HEK293 (cell line): ENCODE measurements at regions not wholly inside any gene's neighbourhood (a gene's known extent, or its start where the extent isn't known, plus 50 kb on each side); places are given as distances from the start of the nearest gene placed in this dataset.

Experiments used
- CTCF ChIA-PET: fragments of 350-600 bp; formaldehyde crosslinking; extraction: SDS; loops from one replicate; lab custom pipeline; 2021; ENCODE audit warnings: antibody characterized with exemption; lab: Yijun Ruan, JAX
- POLR2A ChIA-PET: fragments of 300-600 bp; formaldehyde crosslinking; extraction: SDS; loops from one replicate; lab custom pipeline; 2020; ENCODE audit warnings: antibody characterized with exemption, inconsistent platforms; lab: Yijun Ruan, JAX
- H3K27ac ChIP-seq: fragments of 200-500 bp; sonication (Bioruptor generic); 2 replicates; pipeline ENCODE4 v1.5.1; 2014; ENCODE audit warnings: low read depth, low read length, control low read depth, inconsistent platforms; ENCODE audit errors: extremely low read depth
- H3K36me3 ChIP-seq, 2 experiments: fragments of 200-500 bp in 1 of 2; sonication (Bioruptor generic) in 1 of 2; 1 replicate in 1 of 2; 2 replicates in 1 of 2; pipeline ENCODE4 v1.5.1; 2014 to 2017; ENCODE audit warnings: inconsistent platforms in 2 of 2, low read length in 2 of 2; ENCODE audit not compliant: control insufficient read depth in 2 of 2, insufficient read depth in 1 of 2
- H3K4me1 ChIP-seq: fragments of 200-500 bp; sonication (Bioruptor generic); 2 replicates; pipeline ENCODE4 v1.5.1; 2014; ENCODE audit warnings: mild to moderate bottlenecking, low read length, inconsistent platforms; ENCODE audit not compliant: control insufficient read depth, insufficient read depth
- H3K4me3 ChIP-seq: 2 replicates; pipeline ENCODE4 v1.5.1; 2011; ENCODE audit warnings: low read depth, mild to moderate bottlenecking, control low read depth, low read length, moderate library complexity
- H3K9me3 ChIP-seq: fragments of 200-500 bp; sonication (Bioruptor generic); 2 replicates; pipeline ENCODE4 v1.5.1; 2014; ENCODE audit warnings: low read depth, low read length, inconsistent platforms; ENCODE audit not compliant: control insufficient read depth, insufficient read depth
- ELK4 ChIP-seq: IDR thresholded peaks from 2 replicates; pipeline ENCODE4 v1.6.1; 2011; ENCODE audit warnings: mild to moderate bottlenecking, low read depth, low read length, borderline replicate concordance
- HOXC10 ChIP-seq: sonication (generic); formaldehyde crosslinking; IDR thresholded peaks from 2 replicates; pipeline ENCODE4 v1.8.1; 2023; ENCODE audit warnings: mild to moderate bottlenecking, missing genetic modification reagents
- HOXD13 ChIP-seq: sonication (generic); formaldehyde crosslinking; IDR thresholded peaks from 2 replicates; pipeline ENCODE4 v1.8.0; 2022; ENCODE audit warnings: missing genetic modification reagents, borderline replicate concordance
- YY1 ChIP-seq: fragments of 450-650 bp; formaldehyde crosslinking; IDR thresholded peaks from 2 replicates; pipeline ENCODE4 v1.5.1; 2018; ENCODE audit warnings: missing biosample characterization, missing genetic modification characterization
- YY2 ChIP-seq: fragments of 450-650 bp; formaldehyde crosslinking; IDR thresholded peaks from 2 replicates; pipeline ENCODE4 v1.5.1; 2016; ENCODE audit warnings: missing biosample characterization, missing genetic modification characterization
- ZEB2 ChIP-seq: fragments of 450-650 bp; formaldehyde crosslinking; IDR thresholded peaks from 2 replicates; pipeline ENCODE4 v1.5.1; 2016; ENCODE audit warnings: missing biosample characterization, missing genetic modification characterization
- ZFHX2 ChIP-seq: fragments of 450-650 bp; formaldehyde crosslinking; conservative IDR thresholded peaks from 2 replicates; pipeline ENCODE4 v1.5.1; 2016; ENCODE audit warnings: missing biosample characterization, missing genetic modification characterization
- ZFP41 ChIP-seq: fragments of 450-650 bp; formaldehyde crosslinking; IDR thresholded peaks from 2 replicates; pipeline ENCODE4 v1.5.1; 2016; ENCODE audit warnings: missing biosample characterization, missing genetic modification characterization, borderline replicate concordance
- ZNF132 ChIP-seq: fragments of 450-650 bp; formaldehyde crosslinking; IDR thresholded peaks from 2 replicates; pipeline ENCODE4 v1.5.1; 2017; ENCODE audit warnings: missing biosample characterization, missing genetic modification characterization, borderline replicate concordance
- ZNF133 ChIP-seq: fragments of 450-650 bp; formaldehyde crosslinking; IDR thresholded peaks from 2 replicates; pipeline ENCODE4 v1.5.1; 2016; ENCODE audit warnings: missing biosample characterization, missing genetic modification characterization
- ZNF18 ChIP-seq: fragments of 450-650 bp; formaldehyde crosslinking; IDR thresholded peaks from 2 replicates; pipeline ENCODE4 v1.5.1; 2016; ENCODE audit warnings: missing biosample characterization, missing genetic modification characterization
- ZNF214 ChIP-seq: fragments of 450-650 bp; formaldehyde crosslinking; IDR thresholded peaks from 2 replicates; pipeline ENCODE4 v1.5.1; 2017; ENCODE audit warnings: missing biosample characterization, mild to moderate bottlenecking, missing genetic modification characterization, borderline replicate concordance
- ZNF48 ChIP-seq: fragments of 450-650 bp; formaldehyde crosslinking; IDR thresholded peaks from 2 replicates; pipeline ENCODE4 v1.5.1; 2016; ENCODE audit warnings: missing biosample characterization, missing genetic modification characterization
- ZNF670 ChIP-seq: fragments of 450-650 bp; formaldehyde crosslinking; IDR thresholded peaks from 2 replicates; pipeline ENCODE4 v1.5.1; 2016; ENCODE audit warnings: missing biosample characterization, missing genetic modification characterization, low read depth
- TF ChIP-seq, protein P1 (sequence below): sonication (generic); formaldehyde crosslinking; IDR thresholded peaks from 2 replicates; pipeline ENCODE4 v1.8.1; 2022; ENCODE audit warnings: mild to moderate bottlenecking, moderate library complexity, missing genetic modification reagents
- TF ChIP-seq, protein P2 (sequence below): fragments of 450-650 bp; formaldehyde crosslinking; IDR thresholded peaks from 2 replicates; pipeline ENCODE4 v1.5.1; 2017; ENCODE audit warnings: missing biosample characterization, missing genetic modification characterization
- TF ChIP-seq, protein P3 (sequence below): fragments of 450-650 bp; formaldehyde crosslinking; IDR thresholded peaks from 2 replicates; pipeline ENCODE4 v1.5.1; 2016; ENCODE audit warnings: missing biosample characterization, missing genetic modification characterization
- TF ChIP-seq, protein P4 (sequence below): fragments of 450-650 bp; formaldehyde crosslinking; IDR thresholded peaks from 2 replicates; pipeline ENCODE4 v1.5.1; 2016; ENCODE audit warnings: missing biosample characterization, missing genetic modification characterization

GRCh38 chr18:60870261-60871153, 462.7 kb upstream of the CDH20 start:
- Histone ChIP-seq H3K27ac (no peak overlapping the region), H3K4me3 (no peak overlapping the region), H3K9me3 (no peaks in the 10 kb centered on the region), H3K4me1 (no peaks in the 10 kb centered on the region; the same call in 1 of the 2 replicates), H3K36me3 (no peaks in the 10 kb centered on the region)
- ChIA-PET CTCF (interaction anchor here (0.5 to 0.8 kb wide), 3 partner anchors 186 to 1538 kb away, joined by 3 read pairs; no protein-coding TSS in a partner anchor), POLR2A (interaction anchor here (0.6 to 0.7 kb wide), 2 partner anchors 25 to 115 kb away, joined by 3 to 6 read pairs; no protein-coding TSS in a partner anchor)
- no peak for TF ChIP-seq ZNF18 (tag by site-specific recombination)
- TF ChIP-seq, protein P1, sequence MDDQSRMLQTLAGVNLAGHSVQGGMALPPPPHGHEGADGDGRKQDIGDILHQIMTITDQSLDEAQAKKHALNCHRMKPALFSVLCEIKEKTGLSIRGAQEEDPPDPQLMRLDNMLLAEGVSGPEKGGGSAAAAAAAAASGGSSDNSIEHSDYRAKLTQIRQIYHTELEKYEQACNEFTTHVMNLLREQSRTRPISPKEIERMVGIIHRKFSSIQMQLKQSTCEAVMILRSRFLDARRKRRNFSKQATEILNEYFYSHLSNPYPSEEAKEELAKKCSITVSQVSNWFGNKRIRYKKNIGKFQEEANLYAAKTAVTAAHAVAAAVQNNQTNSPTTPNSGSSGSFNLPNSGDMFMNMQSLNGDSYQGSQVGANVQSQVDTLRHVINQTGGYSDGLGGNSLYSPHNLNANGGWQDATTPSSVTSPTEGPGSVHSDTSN (CRISPR knock-in tag) = no peak
- TF ChIP-seq HOXC10 (CRISPR knock-in tag) = no peak

- H3K36me3 ChIP-seq = no peaks in the 10 kb centered on the region
- ChIA-PET POLR2A (no interaction called here), CTCF (no interaction called here)
- no peak for TF ChIP-seq ZFP41 (tag by site-specific recombination)
- TF ChIP-seq, protein P2, sequence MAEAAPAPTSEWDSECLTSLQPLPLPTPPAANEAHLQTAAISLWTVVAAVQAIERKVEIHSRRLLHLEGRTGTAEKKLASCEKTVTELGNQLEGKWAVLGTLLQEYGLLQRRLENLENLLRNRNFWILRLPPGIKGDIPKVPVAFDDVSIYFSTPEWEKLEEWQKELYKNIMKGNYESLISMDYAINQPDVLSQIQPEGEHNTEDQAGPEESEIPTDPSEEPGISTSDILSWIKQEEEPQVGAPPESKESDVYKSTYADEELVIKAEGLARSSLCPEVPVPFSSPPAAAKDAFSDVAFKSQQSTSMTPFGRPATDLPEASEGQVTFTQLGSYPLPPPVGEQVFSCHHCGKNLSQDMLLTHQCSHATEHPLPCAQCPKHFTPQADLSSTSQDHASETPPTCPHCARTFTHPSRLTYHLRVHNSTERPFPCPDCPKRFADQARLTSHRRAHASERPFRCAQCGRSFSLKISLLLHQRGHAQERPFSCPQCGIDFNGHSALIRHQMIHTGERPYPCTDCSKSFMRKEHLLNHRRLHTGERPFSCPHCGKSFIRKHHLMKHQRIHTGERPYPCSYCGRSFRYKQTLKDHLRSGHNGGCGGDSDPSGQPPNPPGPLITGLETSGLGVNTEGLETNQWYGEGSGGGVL (tag by site-specific recombination) = no peak
- TF ChIP-seq, protein P3, sequence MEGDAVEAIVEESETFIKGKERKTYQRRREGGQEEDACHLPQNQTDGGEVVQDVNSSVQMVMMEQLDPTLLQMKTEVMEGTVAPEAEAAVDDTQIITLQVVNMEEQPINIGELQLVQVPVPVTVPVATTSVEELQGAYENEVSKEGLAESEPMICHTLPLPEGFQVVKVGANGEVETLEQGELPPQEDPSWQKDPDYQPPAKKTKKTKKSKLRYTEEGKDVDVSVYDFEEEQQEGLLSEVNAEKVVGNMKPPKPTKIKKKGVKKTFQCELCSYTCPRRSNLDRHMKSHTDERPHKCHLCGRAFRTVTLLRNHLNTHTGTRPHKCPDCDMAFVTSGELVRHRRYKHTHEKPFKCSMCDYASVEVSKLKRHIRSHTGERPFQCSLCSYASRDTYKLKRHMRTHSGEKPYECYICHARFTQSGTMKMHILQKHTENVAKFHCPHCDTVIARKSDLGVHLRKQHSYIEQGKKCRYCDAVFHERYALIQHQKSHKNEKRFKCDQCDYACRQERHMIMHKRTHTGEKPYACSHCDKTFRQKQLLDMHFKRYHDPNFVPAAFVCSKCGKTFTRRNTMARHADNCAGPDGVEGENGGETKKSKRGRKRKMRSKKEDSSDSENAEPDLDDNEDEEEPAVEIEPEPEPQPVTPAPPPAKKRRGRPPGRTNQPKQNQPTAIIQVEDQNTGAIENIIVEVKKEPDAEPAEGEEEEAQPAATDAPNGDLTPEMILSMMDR (tag by site-specific recombination) = no peak
- no peak for TF ChIP-seq ZNF132
- TF ChIP-seq ZNF670 (tag by site-specific recombination) = no peak
- no peak for TF ChIP-seq ELK4
- TF ChIP-seq ZFHX2 = no peak
- TF ChIP-seq, protein P4, sequence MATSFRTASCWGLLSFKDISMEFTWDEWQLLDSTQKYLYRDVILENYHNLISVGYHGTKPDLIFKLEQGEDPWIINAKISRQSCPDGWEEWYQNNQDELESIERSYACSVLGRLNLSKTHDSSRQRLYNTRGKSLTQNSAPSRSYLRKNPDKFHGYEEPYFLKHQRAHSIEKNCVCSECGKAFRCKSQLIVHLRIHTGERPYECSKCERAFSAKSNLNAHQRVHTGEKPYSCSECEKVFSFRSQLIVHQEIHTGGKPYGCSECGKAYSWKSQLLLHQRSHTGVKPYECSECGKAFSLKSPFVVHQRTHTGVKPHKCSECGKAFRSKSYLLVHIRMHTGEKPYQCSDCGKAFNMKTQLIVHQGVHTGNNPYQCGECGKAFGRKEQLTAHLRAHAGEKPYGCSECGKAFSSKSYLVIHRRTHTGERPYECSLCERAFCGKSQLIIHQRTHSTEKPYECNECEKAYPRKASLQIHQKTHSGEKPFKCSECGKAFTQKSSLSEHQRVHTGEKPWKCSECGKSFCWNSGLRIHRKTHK (tag by site-specific recombination) = no peak
- no peak for TF ChIP-seq HOXD13 (CRISPR knock-in tag)
- no peak for TF ChIP-seq ZNF133
- TF ChIP-seq ZEB2 (tag by site-specific recombination) = no peak
- TF ChIP-seq YY2 = no peak
- TF ChIP-seq YY1 (tag by site-specific recombination) = no peak
- no peak for TF ChIP-seq ZNF214
- no peak for TF ChIP-seq ZNF48
- H3K4me3 ChIP-seq = no peak overlapping the region
- no peaks in the 10 kb centered on the region for H3K4me1 ChIP-seq
- no peak overlapping the region for H3K27ac ChIP-seq
- no peaks in the 10 kb centered on the region for H3K9me3 ChIP-seq
Measured at GRCh38 chr18:60872434-60872833, 460.8 kb upstream of the CDH20 start.
